HG02938 (cell line): ENCODE measurements at regions not wholly inside any gene's neighbourhood (a gene's known extent, or its start where the extent isn't known, plus 50 kb on each side); places are given as distances from the start of the nearest gene placed in this dataset.
A peak's percentile ranks its signal among the peaks of the same experiment; 100 is the strongest.

Experiments
- ATAC-seq: cut with Tn5 transposase; IDR thresholded peaks from one replicate; pipeline ENCODE4 v1.9.1; 2021; ENCODE audit warnings: mild to moderate bottlenecking, moderate library complexity; ENCODE audit not compliant: unreplicated experiment

- no peak for ATAC-seq
Measured at GRCh38 chr10:70966646-70967553, 78.5 kb upstream of the PCBD1 start.

- ATAC-seq: peak; percentile 72
Measured at GRCh38 chr10:70967591-70968587, 79.5 kb upstream of the PCBD1 start.

GRCh38 chr10:70969188-70969587, 80.8 kb upstream of the PCBD1 start:
- ATAC-seq: no peak

GRCh38 chr10:70970830-70971229, 82.5 kb upstream of the PCBD1 start:
- no peak for ATAC-seq

- ATAC-seq: no peak
Measured at GRCh38 chr10:70973275-70973674, 84.9 kb upstream of the PCBD1 start.

- no peak for ATAC-seq
Measured at GRCh38 chr10:70974351-70974901, 86.1 kb upstream of the PCBD1 start.

GRCh38 chr10:70974920-70975319, 86.6 kb upstream of the PCBD1 start:
- ATAC-seq: no peak

GRCh38 chr10:70976063-70976695, 87.8 kb upstream of the PCBD1 start:
- no peak for ATAC-seq

- no peak for ATAC-seq
Measured at GRCh38 chr10:70977625-70978024, 89.3 kb upstream of the PCBD1 start.

- ATAC-seq: no peak
Measured at GRCh38 chr10:70978181-70978580, 89.8 kb upstream of the PCBD1 start.

GRCh38 chr10:70978816-70979480, 90.6 kb upstream of the PCBD1 start:
- ATAC-seq: no peak

GRCh38 chr10:70980687-70981086, 92.3 kb upstream of the PCBD1 start:
- no peak for ATAC-seq

GRCh38 chr10:70981171-70981836, 92.9 kb upstream of the PCBD1 start:
- ATAC-seq: no peak

GRCh38 chr10:70981936-70982335, 93.6 kb upstream of the PCBD1 start:
- no peak for ATAC-seq

GRCh38 chr10:70982443-70982842, 94.1 kb upstream of the PCBD1 start:
- peak; percentile 66 for ATAC-seq

- no peak for ATAC-seq
Measured at GRCh38 chr10:70984986-70985722, 96.8 kb upstream of the PCBD1 start.

- ATAC-seq: no peak
Measured at GRCh38 chr10:70985824-70986622, 97.7 kb upstream of the PCBD1 start.

- ATAC-seq: no peak
Measured at GRCh38 chr10:70986623-70986950, 98.2 kb upstream of the PCBD1 start.
